ENCODE measurements at regions not wholly inside any gene's neighbourhood (a gene's known extent, or its start where the extent isn't known, plus 50 kb on each side); places are given as distances from the start of the nearest gene placed in this dataset.

GRCh38 chr4:20044502-20044911 lies 207.2 kb upstream of the SLIT2 start:
- TF ChIP-seq CTCF (IDR thresholded peaks at IDR 0.05) (no peak), REST (IDR thresholded peaks at IDR 0.05; ENCODE audit: insufficient read depth in 1 of 2, low read depth in 2 of 2, low read length in 1 of 2) (no peak), POLR2AphosphoS5 (IDR thresholded peaks at IDR 0.05; ENCODE audit: low read depth, low read length) (no peak), TCF7L2 (IDR thresholded peaks at IDR 0.05; ENCODE audit: low read depth, low read length) (no peak), SIN3A (IDR thresholded peaks at IDR 0.05; ENCODE audit: borderline replicate concordance, insufficient read depth, low read depth, low read length) (no peak)

Data from Panc1 (cell line).